GM12878 (cell line): ENCODE measurements at regions not wholly inside any gene's neighbourhood (a gene's known extent, or its start where the extent isn't known, plus 50 kb on each side); places are given as distances from the start of the nearest gene placed in this dataset.
A peak's percentile ranks its signal among the peaks of the same experiment; 100 is the strongest.

ENCODE experiments used
- ATAC-seq: fragments of 200-7000 bp; cut with Tn5 transposase; 3 replicates; pipeline ENCODE4 v1.9.1; 2020; ENCODE audit warnings: mild to moderate bottlenecking, moderate library complexity
- BruUV-seq: library from RNA; stranded (reverse); fragments of 400-500 nt; replicated peaks from 2 replicates; lab custom pipeline; 2021; lab: Mats Ljungman, UMichigan
- CTCF ChIA-PET: fragments of 300-600 bp; sonication (Branson Sonifier 250); formaldehyde crosslinking; extraction: SDS; loops from one replicate; lab custom pipeline; 2021; ENCODE audit warnings: inconsistent platforms; lab: Yijun Ruan, JAX
- POLR2A ChIA-PET: fragments of 350-600 bp; formaldehyde crosslinking; extraction: SDS; loops from one replicate; lab custom pipeline; 2021; ENCODE audit warnings: inconsistent platforms; lab: Charles Lee
- RAD21 ChIA-PET: fragments of 300-600 bp; sonication (Branson Sonifier 250); formaldehyde crosslinking; loops from one replicate; lab custom pipeline; 2023; ENCODE audit warnings: antibody characterized with exemption; ENCODE audit not compliant: unreplicated experiment; lab: Charles Lee
- SMC1A ChIA-PET: fragments of 300-600 bp; sonication (Branson Sonifier 250); formaldehyde crosslinking; loops from one replicate; lab custom pipeline; 2023; ENCODE audit not compliant: unreplicated experiment, uncharacterized antibody; lab: Charles Lee
- DNase-seq: peaks from one replicate; pipeline ENCODE4 v3.0.0-alpha.2; 2011; ENCODE audit warnings: low read depth, low spot score
- FAIRE-seq: peaks from 3 replicates; lab custom pipeline; 2011; peaks lifted over from hg19 to GRCh38; lab: Jason Lieb, UNC
- H2AFZ ChIP-seq: 2 replicates; pipeline ENCODE4 v1.6.0; 2011; ENCODE audit warnings: low read depth, low read length, control low read depth; ENCODE audit not compliant: control insufficient read depth
- H3K27ac ChIP-seq: 2 replicates; pipeline ENCODE4 v1.5.1; 2011; ENCODE audit warnings: control low read depth; ENCODE audit not compliant: control insufficient read depth, insufficient read depth
- H3K27me3 ChIP-seq, 2 experiments: replicated peaks in 1 of 2; 2 replicates each; pipeline versions ENCODE4 v1.6.0 to v1.6.1; 2011; ENCODE audit warnings: low read length in 1 of 2; ENCODE audit not compliant: control insufficient read depth in 2 of 2, insufficient read depth in 2 of 2
- H3K36me3 ChIP-seq, 2 experiments: 2 replicates each; pipeline ENCODE4 v1.5.1; 2011; ENCODE audit warnings: low read length in 1 of 2; ENCODE audit not compliant: control insufficient read depth in 2 of 2, insufficient read depth in 2 of 2
- H3K4me1 ChIP-seq: 2 replicates; pipeline ENCODE4 v1.6.1; 2011; ENCODE audit warnings: mild to moderate bottlenecking, low read length, moderate library complexity, mixed read lengths; ENCODE audit not compliant: control insufficient read depth, insufficient read depth
- H3K4me2 ChIP-seq: 2 replicates; pipeline ENCODE4 v1.6.0; 2011; ENCODE audit warnings: control low read depth; ENCODE audit not compliant: control insufficient read depth, insufficient read depth
- H3K4me3 ChIP-seq: fragments of 200-600 bp; sonication (generic); 2 replicates; pipeline ENCODE4 v1.5.1; 2016
- H3K79me2 ChIP-seq: 2 replicates; pipeline ENCODE4 v1.6.0; 2011; ENCODE audit warnings: low read length; ENCODE audit not compliant: control insufficient read depth, insufficient read depth
- H3K9ac ChIP-seq: 2 replicates; pipeline ENCODE4 v1.8.0; 2011; ENCODE audit warnings: low read length, control low read depth, mixed read lengths; ENCODE audit not compliant: control insufficient read depth, insufficient read depth
- H3K9me3 ChIP-seq: replicated peaks from 3 replicates; pipeline ENCODE4 v1.5.1; 2011; ENCODE audit warnings: mild to moderate bottlenecking, low read length; ENCODE audit not compliant: control insufficient read depth, insufficient read depth
- H4K20me1 ChIP-seq: 2 replicates; pipeline ENCODE4 v1.6.0; 2011; ENCODE audit not compliant: control insufficient read depth, insufficient read depth
- ASH2L ChIP-seq: fragments of 300-600, 200-600 bp; sonication (generic); IDR thresholded peaks from 2 replicates; pipeline ENCODE4 v1.6.1; 2017; ENCODE audit warnings: low read depth, mild to moderate bottlenecking, borderline replicate concordance
- BCL11A ChIP-seq: IDR thresholded peaks from 2 replicates; pipeline ENCODE4 v1.6.1; 2011; ENCODE audit warnings: low read depth, low read length
- DPF2 ChIP-seq: fragments of 450-650 bp; IDR thresholded peaks from 2 replicates; pipeline ENCODE4 v1.6.1; 2017; ENCODE audit warnings: mild to moderate bottlenecking
- ESRRA ChIP-seq: IDR thresholded peaks from 2 replicates; pipeline ENCODE4 v1.6.1; 2012; ENCODE audit warnings: mild to moderate bottlenecking, low read length, improper control_type of control experiment
- HDGF ChIP-seq: fragments of 450-650 bp; IDR thresholded peaks from 2 replicates; pipeline ENCODE4 v1.6.1; 2016; ENCODE audit warnings: antibody characterized with exemption
- KAT2A ChIP-seq: conservative IDR thresholded peaks from 2 replicates; pipeline ENCODE4 v1.6.1; 2011; ENCODE audit warnings: low read depth, low read length; ENCODE audit not compliant: control insufficient read depth
- MTA2 ChIP-seq: fragments of 450-650 bp; IDR thresholded peaks from 2 replicates; pipeline ENCODE4 v1.6.1; 2016; ENCODE audit warnings: low read depth, mild to moderate bottlenecking, moderate library complexity
- NFXL1 ChIP-seq: fragments of 450-650 bp; IDR thresholded peaks from 2 replicates; pipeline ENCODE4 v1.6.1; 2017; ENCODE audit warnings: antibody characterized with exemption, mild to moderate bottlenecking, borderline replicate concordance
- NFYA ChIP-seq: IDR thresholded peaks from 2 replicates; pipeline ENCODE4 v1.6.1; 2011; ENCODE audit warnings: low read depth, mild to moderate bottlenecking, low read length, improper control_type of control experiment, borderline replicate concordance
- PML ChIP-seq: IDR thresholded peaks from 2 replicates; pipeline ENCODE4 v1.6.1; 2012; ENCODE audit warnings: low read length, inconsistent platforms
- POLR2AphosphoS2 ChIP-seq: IDR thresholded peaks from 2 replicates; pipeline ENCODE4 v1.6.1; 2011; ENCODE audit warnings: low read depth, mild to moderate bottlenecking, low read length, improper control_type of control experiment, moderate library complexity
- RB1 ChIP-seq: fragments of 450-650 bp; formaldehyde crosslinking; IDR thresholded peaks from 2 replicates; pipeline ENCODE4 v1.6.1; 2017; ENCODE audit warnings: mild to moderate bottlenecking, borderline replicate concordance
- RCOR1 ChIP-seq: conservative IDR thresholded peaks from 2 replicates; pipeline ENCODE4 v1.6.1; 2012; ENCODE audit warnings: low read depth, low read length, improper control_type of control experiment
- SMAD5 ChIP-seq: IDR thresholded peaks from 2 replicates; pipeline ENCODE4 v1.6.1; 2016; ENCODE audit warnings: antibody characterized with exemption, low read depth
- TCF12 ChIP-seq: IDR thresholded peaks from 2 replicates; pipeline ENCODE4 v1.6.1; 2011; ENCODE audit warnings: low read depth, mild to moderate bottlenecking, low read length
- ZNF217 ChIP-seq: fragments of 450-650 bp; IDR thresholded peaks from 2 replicates; pipeline ENCODE4 v1.6.1; 2017; ENCODE audit warnings: antibody characterized with exemption, mild to moderate bottlenecking
- WGBS: methylation state at CpG from one replicate; pipeline ENCODE4 v1.1.6; 2016; ENCODE audit warnings: low lambda C conversion rate; ENCODE audit not compliant: insufficient replicate concordance, insufficient coverage; ENCODE audit errors: missing lambda C conversion rate; 5-methylcytosine and 5-hydroxymethylcytosine counted together
- in situ Hi-C: fragments of 300-500 bp; cut with MboI; formaldehyde crosslinking; loops from 9 replicates; pipeline ENCODE4 v1.14.3; 2018; ENCODE audit warnings: mixed read lengths
- intact Hi-C: fragments of 100-400 bp; cut with micrococcal nuclease; formaldehyde crosslinking; loops from one replicate; pipeline ENCODE4 v1.14.2; 2022; ENCODE audit not compliant: unreplicated experiment
- TF ChIP-seq, protein P1 (sequence below): IDR thresholded peaks from 2 replicates; pipeline ENCODE4 v1.6.1; 2012; ENCODE audit warnings: low read depth, low read length, improper control_type of control experiment
- TF ChIP-seq, protein P2 (sequence below): fragments of 450-650 bp; formaldehyde crosslinking; IDR thresholded peaks from 2 replicates; pipeline ENCODE4 v1.4.0; 2022; ENCODE audit warnings: mild to moderate bottlenecking, moderate library complexity

- ATAC-seq (peak; percentile 81), FAIRE-seq (no peak), DNase-seq (no peak)
- Histone ChIP-seq H3K4me2 (peak overlapping the region; percentile 36), H3K4me1 (peaks cover 39% of the 10 kb centered on the region), H3K79me2 (peaks cover 12% of the 10 kb centered on the region), H3K9me3 (no peaks in the 10 kb centered on the region), H3K4me3 (peak overlapping the region; percentile 28; the same call in 1 of the 2 replicates), H3K36me3 (no peaks in the 10 kb centered on the region), H2AFZ (no peak overlapping the region), H4K20me1 (no peaks in the 10 kb centered on the region), H3K27ac (peak overlapping the region; percentile 89), H3K27me3 (no peaks in the 10 kb centered on the region), H3K9ac (peak overlapping the region; percentile 25; the same call in 1 of the 2 replicates)
- intact Hi-C loops (loop anchor here (1.0 to 10.0 kb wide), 3 partner anchors 9 to 322 kb away; no protein-coding TSS in a partner anchor), in situ Hi-C loops (loop anchor here (25.0 kb wide), 2 partner anchors 1806 to 1906 kb away; no protein-coding TSS in a partner anchor)
- SMC1A ChIA-PET: interaction anchor here (0.7 to 10.5 kb wide), 22 partner anchors 9 to 355 kb away, joined by 3 to 489 read pairs (median 4); no protein-coding TSS in a partner anchor
- RAD21 ChIA-PET: interaction anchor here (0.7 to 10.5 kb wide), 25 partner anchors 9 to 336 kb away, joined by 3 to 395 read pairs (median 5); no protein-coding TSS in a partner anchor
- POLR2A ChIA-PET: interaction anchor here (0.6 to 9.3 kb wide), 10 partner anchors 9 to 349 kb away, joined by 4 to 304 read pairs (median 7); no protein-coding TSS in a partner anchor
- TSS peak; percentile 82 for BruUV-seq
- CTCF ChIA-PET: interaction anchor here (1.0 to 9.3 kb wide), 10 partner anchors 9 to 336 kb away, joined by 3 to 146 read pairs (median 4); no protein-coding TSS in a partner anchor
- WGBS: 72% methylated on average over 2 of the region's 2 CpGs
- TF ChIP-seq HDGF (no peak), RB1 (no peak), POLR2AphosphoS2 (peak; percentile 60), PML (peak; percentile 75), KAT2A (no peak), DPF2 (peak; percentile 89; the same call in 1 of the 2 replicates), BCL11A (peak; percentile 57; the same call in 1 of the 2 replicates), NFYA (no peak), MTA2 (peak; percentile 77; the same call in 1 of the 2 replicates), ESRRA (no peak), ZNF217 (peak; percentile 68), ASH2L (no peak), TCF12 (peak; percentile 83), SMAD5 (peak; percentile 17; the same call in 1 of the 2 replicates), NFXL1 (no peak), RCOR1 (no peak)
- TF ChIP-seq, protein P1, sequence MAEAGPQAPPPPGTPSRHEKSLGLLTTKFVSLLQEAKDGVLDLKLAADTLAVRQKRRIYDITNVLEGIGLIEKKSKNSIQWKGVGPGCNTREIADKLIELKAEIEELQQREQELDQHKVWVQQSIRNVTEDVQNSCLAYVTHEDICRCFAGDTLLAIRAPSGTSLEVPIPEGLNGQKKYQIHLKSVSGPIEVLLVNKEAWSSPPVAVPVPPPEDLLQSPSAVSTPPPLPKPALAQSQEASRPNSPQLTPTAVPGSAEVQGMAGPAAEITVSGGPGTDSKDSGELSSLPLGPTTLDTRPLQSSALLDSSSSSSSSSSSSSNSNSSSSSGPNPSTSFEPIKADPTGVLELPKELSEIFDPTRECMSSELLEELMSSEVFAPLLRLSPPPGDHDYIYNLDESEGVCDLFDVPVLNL: no peak
- TF ChIP-seq, protein P2, sequence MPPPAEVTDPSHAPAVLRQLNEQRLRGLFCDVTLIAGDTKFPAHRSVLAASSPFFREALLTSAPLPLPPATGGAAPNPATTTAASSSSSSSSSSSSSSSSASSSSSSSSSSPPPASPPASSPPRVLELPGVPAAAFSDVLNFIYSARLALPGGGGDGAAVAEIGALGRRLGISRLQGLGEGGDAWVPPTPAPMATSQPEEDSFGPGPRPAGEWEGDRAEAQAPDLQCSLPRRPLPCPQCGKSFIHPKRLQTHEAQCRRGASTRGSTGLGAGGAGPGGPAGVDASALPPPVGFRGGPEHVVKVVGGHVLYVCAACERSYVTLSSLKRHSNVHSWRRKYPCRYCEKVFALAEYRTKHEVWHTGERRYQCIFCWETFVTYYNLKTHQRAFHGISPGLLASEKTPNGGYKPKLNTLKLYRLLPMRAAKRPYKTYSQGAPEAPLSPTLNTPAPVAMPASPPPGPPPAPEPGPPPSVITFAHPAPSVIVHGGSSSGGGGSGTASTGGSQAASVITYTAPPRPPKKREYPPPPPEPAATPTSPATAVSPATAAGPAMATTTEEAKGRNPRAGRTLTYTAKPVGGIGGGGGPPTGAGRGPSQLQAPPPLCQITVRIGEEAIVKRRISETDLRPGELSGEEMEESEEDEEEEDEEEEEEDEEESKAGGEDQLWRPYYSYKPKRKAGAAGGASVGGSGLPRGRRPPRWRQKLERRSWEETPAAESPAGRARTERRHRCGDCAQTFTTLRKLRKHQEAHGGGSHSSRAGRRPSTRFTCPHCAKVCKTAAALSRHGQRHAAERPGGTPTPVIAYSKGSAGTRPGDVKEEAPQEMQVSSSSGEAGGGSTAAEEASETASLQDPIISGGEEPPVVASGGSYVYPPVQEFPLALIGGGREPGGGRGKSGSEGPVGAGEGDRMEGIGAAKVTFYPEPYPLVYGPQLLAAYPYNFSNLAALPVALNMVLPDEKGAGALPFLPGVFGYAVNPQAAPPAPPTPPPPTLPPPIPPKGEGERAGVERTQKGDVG (CRISPR knock-in tag): no peak
Observed at GRCh38 chr6:113642714-113643406, 214.3 kb upstream of the MARCKS start.
